Vagina (tissue), 2 donors: ENCODE measurements at regions not wholly inside any gene's neighbourhood (a gene's known extent, or its start where the extent isn't known, plus 50 kb on each side); places are given as distances from the start of the nearest gene placed in this dataset.

Experiments
- DNase-seq, 2 donors: peaks; one replicate each; pipeline ENCODE4 v3.0.0-alpha.2; 2017; ENCODE audit errors: extremely low spot score in 2 of 2
- H3K27ac ChIP-seq: fragments of 200-600 bp; sonication (generic); one replicate; pipeline ENCODE4 v1.5.1; 2019
- H3K27me3 ChIP-seq: fragments of 200-600 bp; sonication (generic); one replicate; pipeline ENCODE4 v1.5.1; 2019
- H3K36me3 ChIP-seq, 2 donors: fragments of 200-600 bp; sonication (generic); one replicate each; pipeline ENCODE4 v1.5.1; 2017 to 2019
- H3K4me1 ChIP-seq: fragments of 200-600 bp; sonication (generic); one replicate; pipeline ENCODE4 v1.5.1; 2019
- H3K4me3 ChIP-seq, 2 donors: fragments of 200-600 bp; sonication (generic); 1 replicate in 1 of 2; 2 replicates in 1 of 2; pipeline ENCODE4 v1.5.1; 2016 to 2019
- H3K9me3 ChIP-seq: fragments of 200-600 bp; sonication (generic); one replicate; pipeline ENCODE4 v1.5.1; 2019
- CTCF ChIP-seq, 3 experiments: fragments of 450-650 bp in 2 of 3; fragments of 200-600 bp in 1 of 3; sonication (generic) in 1 of 3; IDR thresholded peaks; one replicate each; pipeline ENCODE4 v1.5.1; 2017 to 2019; ENCODE audit warnings: antibody characterized with exemption in 3 of 3, mild to moderate bottlenecking in 2 of 3, moderate library complexity in 2 of 3
- POLR2A ChIP-seq, 2 donors: fragments of 450-650 bp; IDR thresholded peaks; one replicate each; pipeline ENCODE4 v1.6.1; 2017; ENCODE audit warnings: antibody characterized with exemption in 2 of 2, mild to moderate bottlenecking in 2 of 2, moderate library complexity in 2 of 2
- POLR2AphosphoS5 ChIP-seq, 2 donors: sonication (generic); formaldehyde crosslinking; IDR thresholded peaks; one replicate each; pipeline ENCODE4 v1.9.0; 2017; ENCODE audit warnings: antibody characterized with exemption in 2 of 2, mild to moderate bottlenecking in 2 of 2, low read depth in 1 of 2; ENCODE audit not compliant: insufficient read depth in 1 of 2
- intact Hi-C: fragments of 100-400 bp; cut with DNase I; formaldehyde crosslinking; loops from one replicate; pipeline ENCODE4 v1.15.1; 2023

- H3K4me3 ChIP-seq, result no peak overlapping the region
- H3K4me1 ChIP-seq, result no peaks in the 10 kb centered on the region
- TF ChIP-seq POLR2A (IDR thresholded peaks at IDR 0.05) (no peak), POLR2AphosphoS5 (IDR thresholded peaks at IDR 0.05; ENCODE audit: insufficient read depth in 1 of 2, low read depth in 1 of 2) (no peak), CTCF (IDR thresholded peaks at IDR 0.05) (no peak)
- no peak for DNase-seq
- no peaks in the 10 kb centered on the region for H3K9me3 ChIP-seq
- no peaks in the 10 kb centered on the region for H3K36me3 ChIP-seq
- H3K27me3 ChIP-seq, result no peaks in the 10 kb centered on the region
- H3K27ac ChIP-seq, result no peak overlapping the region
- intact Hi-C loops, result no loop called here
Measured at GRCh38 chr4:59644765-59645164, 1555.4 kb upstream of the ADGRL3 start.

- TF ChIP-seq CTCF (IDR thresholded peaks at IDR 0.05) (no peak), POLR2AphosphoS5 (IDR thresholded peaks at IDR 0.05; ENCODE audit: insufficient read depth in 1 of 2, low read depth in 1 of 2) (no peak), POLR2A (IDR thresholded peaks at IDR 0.05) (no peak)
- no peak overlapping the region for H3K27ac ChIP-seq
- H3K4me1 ChIP-seq, result no peaks in the 10 kb centered on the region
- no peaks in the 10 kb centered on the region for H3K27me3 ChIP-seq
- H3K9me3 ChIP-seq, result no peaks in the 10 kb centered on the region
- intact Hi-C loops, result no loop called here
- no peaks in the 10 kb centered on the region for H3K36me3 ChIP-seq
- no peak overlapping the region for H3K4me3 ChIP-seq
- no peak for DNase-seq
Measured at GRCh38 chr4:59646082-59646481, 1554.0 kb upstream of the ADGRL3 start.

- no peaks in the 10 kb centered on the region for H3K27me3 ChIP-seq
- no peaks in the 10 kb centered on the region for H3K9me3 ChIP-seq
- intact Hi-C loops, result no loop called here
- H3K4me1 ChIP-seq, result no peaks in the 10 kb centered on the region
- TF ChIP-seq POLR2AphosphoS5 (IDR thresholded peaks at IDR 0.05; ENCODE audit: insufficient read depth in 1 of 2, low read depth in 1 of 2), result no peak
- TF ChIP-seq POLR2A (IDR thresholded peaks at IDR 0.05), result no peak
- no peak for TF ChIP-seq CTCF (IDR thresholded peaks at IDR 0.05)
- H3K36me3 ChIP-seq, result no peaks in the 10 kb centered on the region
- H3K27ac ChIP-seq, result no peak overlapping the region
- DNase-seq, result no peak
- no peak overlapping the region for H3K4me3 ChIP-seq
Measured at GRCh38 chr4:59647011-59647410, 1553.1 kb upstream of the ADGRL3 start.

- no peak overlapping the region for H3K4me3 ChIP-seq
- no peaks in the 10 kb centered on the region for H3K27me3 ChIP-seq
- H3K36me3 ChIP-seq, result no peaks in the 10 kb centered on the region
- intact Hi-C loops, result no loop called here
- TF ChIP-seq POLR2AphosphoS5 (IDR thresholded peaks at IDR 0.05; ENCODE audit: insufficient read depth in 1 of 2, low read depth in 1 of 2), result no peak
- TF ChIP-seq CTCF (IDR thresholded peaks at IDR 0.05), result no peak
- TF ChIP-seq POLR2A (IDR thresholded peaks at IDR 0.05), result no peak
- no peak overlapping the region for H3K27ac ChIP-seq
- DNase-seq, result no peak
- no peaks in the 10 kb centered on the region for H3K4me1 ChIP-seq
- H3K9me3 ChIP-seq, result no peaks in the 10 kb centered on the region
Measured at GRCh38 chr4:59647500-59647899, 1552.6 kb upstream of the ADGRL3 start.

GRCh38 chr4:59650861-59651260 lies 1549.3 kb upstream of the ADGRL3 start:
- intact Hi-C loops, result no loop called here
- H3K4me1 ChIP-seq, result no peaks in the 10 kb centered on the region
- H3K4me3 ChIP-seq, result no peak overlapping the region
- TF ChIP-seq CTCF (IDR thresholded peaks at IDR 0.05) (no peak), POLR2A (IDR thresholded peaks at IDR 0.05) (no peak), POLR2AphosphoS5 (IDR thresholded peaks at IDR 0.05; ENCODE audit: insufficient read depth in 1 of 2, low read depth in 1 of 2) (no peak)
- H3K9me3 ChIP-seq, result no peaks in the 10 kb centered on the region
- H3K27me3 ChIP-seq, result no peaks in the 10 kb centered on the region
- no peak overlapping the region for H3K27ac ChIP-seq
- H3K36me3 ChIP-seq, result no peaks in the 10 kb centered on the region
- DNase-seq, result no peak
